ENCODE measurements at regions not wholly inside any gene's neighbourhood (a gene's known extent, or its start where the extent isn't known, plus 50 kb on each side); places are given as distances from the start of the nearest gene placed in this dataset.

GRCh38 chr18:78893281-78894032 is 86.2 kb upstream of the SALL3 start:
- ATAC-seq (ENCODE audit: insufficient number of reproducible peaks, low FRiP score, low read depth) = no peak
- peaks cover 13% of the 10 kb centered on the region for H3K9me3 ChIP-seq
- no peak overlapping the region for H3K4me3 ChIP-seq
- H3K27me3 ChIP-seq (replicated peaks; ENCODE audit: insufficient read depth) = no peaks in the 10 kb centered on the region
- no peak for TF ChIP-seq CTCF (IDR thresholded peaks at IDR 0.05)
- no peaks in the 10 kb centered on the region for H3K4me1 ChIP-seq (ENCODE audit: control insufficient read depth in 1 of 2, low read depth in 2 of 2)
- no peak overlapping the region for H3K27ac ChIP-seq
- no peaks in the 10 kb centered on the region for H3K36me3 ChIP-seq
- no peak for DNase-seq (ENCODE audit: low spot score)

- TF ChIP-seq CTCF (IDR thresholded peaks at IDR 0.05) = no peak
- H3K9me3 ChIP-seq = peaks cover 9% of the 10 kb centered on the region
- no peak for DNase-seq (ENCODE audit: low spot score)
- H3K36me3 ChIP-seq = no peaks in the 10 kb centered on the region
- no peak overlapping the region for H3K27ac ChIP-seq
- H3K27me3 ChIP-seq (replicated peaks; ENCODE audit: insufficient read depth) = no peaks in the 10 kb centered on the region
- no peaks in the 10 kb centered on the region for H3K4me1 ChIP-seq (ENCODE audit: control insufficient read depth in 1 of 2, low read depth in 2 of 2)
- ATAC-seq (ENCODE audit: insufficient number of reproducible peaks, low FRiP score, low read depth) = no peak
- no peak overlapping the region for H3K4me3 ChIP-seq
Measured at GRCh38 chr18:78894033-78894305, 85.6 kb upstream of the SALL3 start.

- Histone ChIP-seq H3K36me3 (no peaks in the 10 kb centered on the region), H3K27me3 (replicated peaks; ENCODE audit: insufficient read depth) (no peaks in the 10 kb centered on the region), H3K27ac (no peak overlapping the region), H3K9me3 (no peaks in the 10 kb centered on the region), H3K4me1 (ENCODE audit: control insufficient read depth in 1 of 2, low read depth in 2 of 2) (no peaks in the 10 kb centered on the region), H3K4me3 (no peak overlapping the region)
- TF ChIP-seq CTCF (IDR thresholded peaks at IDR 0.05) = no peak
- no peak for DNase-seq (ENCODE audit: low spot score)
- ATAC-seq (ENCODE audit: insufficient number of reproducible peaks, low FRiP score, low read depth) = no peak
Measured at GRCh38 chr18:78895207-78896001, 84.2 kb upstream of the SALL3 start.

GRCh38 chr18:78896111-78896905 is 83.3 kb upstream of the SALL3 start:
- H3K4me3 ChIP-seq = no peak overlapping the region
- H3K27ac ChIP-seq = no peak overlapping the region
- no peaks in the 10 kb centered on the region for H3K36me3 ChIP-seq
- H3K4me1 ChIP-seq (ENCODE audit: control insufficient read depth in 1 of 2, low read depth in 2 of 2) = no peaks in the 10 kb centered on the region
- no peak for TF ChIP-seq CTCF (IDR thresholded peaks at IDR 0.05)
- no peak for DNase-seq (ENCODE audit: low spot score)
- H3K9me3 ChIP-seq = no peaks in the 10 kb centered on the region
- no peak for ATAC-seq (ENCODE audit: insufficient number of reproducible peaks, low FRiP score, low read depth)
- H3K27me3 ChIP-seq (replicated peaks; ENCODE audit: insufficient read depth) = no peaks in the 10 kb centered on the region

- no peak for DNase-seq (ENCODE audit: low spot score)
- no peak for TF ChIP-seq CTCF (IDR thresholded peaks at IDR 0.05)
- no peak overlapping the region for H3K27ac ChIP-seq
- no peaks in the 10 kb centered on the region for H3K9me3 ChIP-seq
- no peaks in the 10 kb centered on the region for H3K27me3 ChIP-seq (replicated peaks; ENCODE audit: insufficient read depth)
- H3K36me3 ChIP-seq = no peaks in the 10 kb centered on the region
- ATAC-seq (ENCODE audit: insufficient number of reproducible peaks, low FRiP score, low read depth) = no peak
- no peaks in the 10 kb centered on the region for H3K4me1 ChIP-seq (ENCODE audit: control insufficient read depth in 1 of 2, low read depth in 2 of 2)
- no peak overlapping the region for H3K4me3 ChIP-seq
Measured at GRCh38 chr18:78898066-78898465, 81.6 kb upstream of the SALL3 start.
